GM12891 (cell line): ENCODE measurements at regions not wholly inside any gene's neighbourhood (a gene's known extent, or its start where the extent isn't known, plus 50 kb on each side); places are given as distances from the start of the nearest gene placed in this dataset.

Experiments used
- DNase-seq: peaks from one replicate; pipeline ENCODE4 v3.0.0; 2011; ENCODE audit warnings: low spot score; ENCODE audit not compliant: insufficient read length
- FAIRE-seq: peaks from 2 replicates; lab custom pipeline; 2011; peaks lifted over from hg19 to GRCh38; lab: Jason Lieb, UNC
- PAX5 ChIP-seq: IDR thresholded peaks from 2 replicates; pipeline ENCODE4 v1.6.1; 2011; ENCODE audit warnings: low read length, moderate library complexity, mild to moderate bottlenecking; ENCODE audit not compliant: insufficient read depth, severe bottlenecking
- POLR2A ChIP-seq: IDR thresholded peaks from 2 replicates; pipeline ENCODE4 v1.6.1; 2011; ENCODE audit warnings: low read depth, low read length, control low read depth
- POLR2AphosphoS5 ChIP-seq: IDR thresholded peaks from 2 replicates; pipeline ENCODE4 v1.6.1; 2011; ENCODE audit warnings: low read depth, low read length, control low read depth
- POU2F2 ChIP-seq: IDR thresholded peaks from 2 replicates; pipeline ENCODE4 v1.6.1; 2011; ENCODE audit warnings: low read depth, mild to moderate bottlenecking, control low read depth, low read length, moderate library complexity
- SPI1 ChIP-seq: IDR thresholded peaks from 2 replicates; pipeline ENCODE4 v1.6.1; 2011; ENCODE audit warnings: low read depth, low read length, control low read depth
- TAF1 ChIP-seq: IDR thresholded peaks from 2 replicates; pipeline ENCODE4 v1.6.1; 2011; ENCODE audit warnings: low read depth, low read length, control low read depth

DNA sequence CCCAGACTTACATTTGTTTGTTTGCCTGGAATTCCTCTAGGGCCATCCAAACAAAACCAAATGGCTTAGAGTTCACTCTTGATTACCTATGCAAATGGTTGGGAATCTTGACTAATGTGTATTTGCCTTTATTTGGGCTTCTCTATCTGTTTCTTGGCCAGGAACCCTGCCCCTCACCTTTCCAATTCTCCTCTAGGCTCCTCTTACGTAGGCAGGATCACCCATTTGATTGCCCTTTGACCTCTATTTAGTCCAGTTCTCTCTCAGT, 123.0 kb upstream of the DYRK2 start:
- no peak for DNase-seq
- peak; percentile 23 for FAIRE-seq
- TF ChIP-seq POLR2AphosphoS5 (no peak), POU2F2 (no peak), SPI1 (no peak), POLR2A (no peak), TAF1 (no peak), PAX5 (no peak)

DNA sequence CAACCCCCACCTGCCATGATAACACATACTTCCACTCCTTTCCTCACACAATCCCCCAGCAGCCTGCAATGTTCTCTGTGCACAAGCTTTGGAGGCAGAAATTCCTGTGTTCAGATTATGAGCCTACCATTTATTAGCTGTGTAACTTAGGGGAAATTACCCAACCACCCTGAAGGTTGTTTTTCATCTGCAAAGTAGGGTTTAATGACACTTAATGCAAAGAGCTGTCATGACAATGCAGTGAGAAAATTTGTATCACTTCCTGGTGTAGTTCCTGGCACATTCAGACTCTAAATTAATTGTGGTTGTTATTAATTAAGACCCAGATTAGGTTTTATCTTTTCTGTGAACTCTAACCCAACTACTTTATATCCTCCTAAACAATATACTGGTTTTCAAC, 122.4 kb upstream of the DYRK2 start:
- FAIRE-seq (no peak), DNase-seq (no peak)
- TF ChIP-seq POLR2AphosphoS5: no peak
- no peak for TF ChIP-seq POU2F2
- no peak for TF ChIP-seq POLR2A
- TF ChIP-seq TAF1: no peak
- TF ChIP-seq PAX5: no peak
- TF ChIP-seq SPI1: no peak

DNA sequence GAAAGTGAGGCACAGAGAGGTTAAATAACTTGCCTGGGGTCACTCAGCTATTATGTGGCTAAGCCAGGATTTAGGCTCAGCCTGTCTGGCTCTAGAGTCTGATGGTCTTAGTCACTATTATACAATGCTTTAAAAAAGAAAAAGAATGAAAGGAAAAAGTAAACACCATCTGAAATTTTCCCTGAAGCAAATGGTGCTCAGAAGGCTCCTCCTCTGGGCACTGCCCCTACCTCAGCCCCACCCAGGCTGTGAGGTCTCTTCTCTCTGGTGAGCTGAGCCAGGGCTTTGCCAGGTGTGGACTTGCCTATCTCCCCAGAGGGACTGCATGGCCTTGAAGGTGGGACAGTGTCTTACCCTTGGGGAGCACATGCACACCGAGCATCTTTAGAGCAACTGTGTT, 117.5 kb upstream of the DYRK2 start:
- FAIRE-seq (no peak), DNase-seq (no peak)
- TF ChIP-seq POU2F2 (no peak), PAX5 (no peak), SPI1 (no peak), POLR2AphosphoS5 (no peak), POLR2A (no peak)

DNA sequence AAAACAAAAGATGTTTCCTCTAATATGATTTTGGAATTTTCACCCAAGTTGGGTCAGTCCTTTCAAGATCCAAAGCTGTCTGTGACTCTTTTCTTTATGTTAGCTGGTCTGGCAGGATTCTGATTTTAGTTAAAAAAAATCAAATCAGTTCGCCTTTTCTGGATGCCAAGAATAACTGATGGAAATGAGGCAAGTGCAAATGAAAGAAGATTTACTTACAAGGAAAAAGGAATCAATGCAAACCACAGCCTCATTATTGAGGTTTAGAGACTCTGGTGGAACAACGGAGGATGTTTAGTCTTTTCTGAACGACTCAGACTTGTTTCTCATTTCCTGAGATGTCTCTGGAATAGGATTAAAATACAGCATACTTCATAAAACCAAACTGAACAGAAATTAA, 117.0 kb upstream of the DYRK2 start:
- no peak for DNase-seq
- no peak for TF ChIP-seq POLR2AphosphoS5
- no peak for TF ChIP-seq SPI1
- TF ChIP-seq POU2F2: no peak
- FAIRE-seq: no peak

DNA sequence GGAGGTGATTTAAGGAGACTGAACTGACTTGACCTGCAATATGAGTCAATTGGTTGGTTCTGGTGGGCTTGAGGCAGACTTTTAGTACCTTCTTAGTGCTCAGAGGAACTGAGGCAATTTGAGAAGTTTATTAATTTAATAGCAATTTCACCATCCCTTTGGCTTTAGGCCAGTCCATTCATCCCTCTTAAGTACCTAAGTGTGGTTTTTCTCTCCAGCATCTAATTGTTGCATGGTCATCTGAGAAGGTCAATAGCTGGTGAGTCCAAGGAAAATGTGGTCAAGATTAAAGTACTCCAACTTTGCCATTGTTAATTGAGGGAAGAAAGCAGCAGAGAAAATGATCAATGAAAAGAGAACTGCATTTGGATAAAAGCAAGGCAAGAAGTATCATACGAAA, 115.4 kb upstream of the DYRK2 start:
- FAIRE-seq (no peak), DNase-seq (no peak)
- TF ChIP-seq TAF1 (no peak), SPI1 (no peak)

DNA sequence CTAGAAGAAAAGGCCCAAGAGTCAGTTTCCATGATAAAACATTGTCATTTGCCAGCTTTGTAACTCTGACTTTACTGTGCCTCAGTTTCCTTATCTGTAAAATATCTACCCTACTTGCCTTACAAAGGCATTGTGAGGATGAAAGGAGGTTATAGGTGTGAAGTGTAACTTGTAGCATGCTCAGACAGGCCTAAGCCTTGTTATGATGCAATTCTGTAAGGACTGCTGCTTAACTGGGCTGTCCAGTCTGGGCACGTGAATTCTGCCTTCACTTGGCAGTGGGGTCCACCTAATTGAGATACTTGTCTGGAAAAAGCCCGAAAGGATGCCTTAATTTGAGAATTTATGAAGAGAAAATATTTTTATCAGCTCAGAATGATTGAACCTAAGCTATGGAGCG, 114.5 kb upstream of the DYRK2 start:
- no peak for TF ChIP-seq PAX5
- no peak for TF ChIP-seq TAF1
- TF ChIP-seq POLR2AphosphoS5: no peak
- FAIRE-seq: no peak
- DNase-seq: no peak

DNA sequence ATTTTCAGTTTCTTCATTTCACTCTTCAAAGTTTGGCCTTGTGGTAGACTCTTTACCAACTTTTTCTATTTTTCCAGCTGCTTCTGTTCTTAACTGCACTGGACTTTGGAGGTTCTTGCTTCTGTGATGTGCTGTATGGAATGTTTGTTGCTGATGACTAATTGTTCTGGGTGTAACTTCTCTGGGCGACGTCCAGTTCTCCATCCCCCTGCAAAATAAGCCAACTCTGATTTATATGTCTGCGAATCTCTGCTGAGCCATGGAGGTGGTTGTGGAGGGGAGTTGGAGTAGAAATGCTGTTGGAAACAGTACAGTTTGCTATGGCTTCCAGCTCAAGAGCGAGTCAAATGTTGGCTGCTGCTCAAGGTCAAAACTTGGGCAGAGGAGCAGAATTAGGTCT, 113.9 kb upstream of the DYRK2 start:
- DNase-seq (no peak), FAIRE-seq (no peak)
- no peak for TF ChIP-seq POLR2A
- TF ChIP-seq POLR2AphosphoS5: no peak
- no peak for TF ChIP-seq PAX5
- TF ChIP-seq TAF1: no peak
- no peak for TF ChIP-seq POU2F2
- no peak for TF ChIP-seq SPI1

DNA sequence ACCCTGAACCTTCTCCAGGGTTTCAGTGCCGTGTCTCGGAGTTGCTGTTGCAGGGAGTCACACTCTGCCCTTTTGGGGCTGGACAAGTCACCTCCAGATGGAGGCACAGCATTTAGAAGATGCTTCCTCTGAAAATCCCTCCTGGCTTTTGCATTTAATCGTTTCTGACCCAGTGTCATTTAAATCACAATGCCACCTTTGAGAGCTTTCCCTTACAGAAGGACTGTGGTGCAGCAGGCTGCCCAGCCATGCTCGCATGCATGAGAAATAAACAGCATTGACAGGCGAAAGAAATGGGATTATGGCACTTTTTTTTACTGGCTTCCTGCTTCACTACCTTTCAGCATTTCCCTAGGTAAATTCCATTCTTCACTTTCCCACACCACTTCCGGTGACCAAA, 113.4 kb upstream of the DYRK2 start:
- FAIRE-seq (no peak), DNase-seq (no peak)
- TF ChIP-seq POLR2A (no peak), POLR2AphosphoS5 (no peak), PAX5 (no peak), TAF1 (no peak), POU2F2 (no peak), SPI1 (no peak)

DNA sequence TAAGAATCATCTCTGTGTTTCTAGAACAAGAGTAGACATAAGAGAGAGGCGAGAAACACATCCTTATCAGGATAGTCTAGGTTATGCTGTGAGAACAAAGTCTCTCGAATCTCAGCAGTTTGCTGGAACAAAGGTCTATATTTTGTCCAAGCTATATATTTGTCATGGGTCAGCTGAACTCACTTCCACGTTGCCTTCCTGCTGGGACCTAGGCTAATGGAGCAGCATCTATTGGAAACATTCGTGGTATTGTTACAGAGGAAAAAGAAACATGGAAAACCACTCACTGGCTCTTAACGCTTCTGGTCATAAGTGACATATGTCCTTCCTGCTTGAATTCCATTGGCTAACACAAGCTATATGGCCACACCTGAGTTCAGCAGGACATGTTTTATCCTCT, 112.6 kb upstream of the DYRK2 start:
- TF ChIP-seq PAX5: no peak
- no peak for TF ChIP-seq SPI1
- TF ChIP-seq POLR2AphosphoS5: no peak
- no peak for TF ChIP-seq POLR2A
- TF ChIP-seq TAF1: no peak
- TF ChIP-seq POU2F2: no peak
- no peak for FAIRE-seq
- DNase-seq: no peak

DNA sequence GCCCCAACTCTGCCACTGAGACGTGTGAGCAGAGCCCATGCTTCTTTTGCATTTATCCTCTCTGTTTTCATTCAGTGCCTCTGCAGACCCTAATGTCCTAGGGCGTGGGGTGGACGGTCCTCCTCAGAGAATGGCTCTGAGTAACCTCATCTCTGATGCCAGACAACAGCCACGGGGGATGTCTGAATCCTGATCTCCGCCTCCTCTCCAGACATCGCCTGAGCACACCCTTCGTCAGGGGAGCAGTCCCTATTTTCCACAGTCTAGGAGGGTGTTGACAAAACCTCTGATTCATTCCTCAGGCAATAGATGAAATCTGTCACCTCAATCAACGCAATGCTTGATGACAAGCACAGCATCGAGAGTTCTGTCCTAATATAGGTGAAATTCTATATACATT, 109.2 kb upstream of the DYRK2 start:
- no peak for FAIRE-seq
- TF ChIP-seq POLR2AphosphoS5: no peak
- TF ChIP-seq SPI1: no peak
- TF ChIP-seq PAX5: no peak
- no peak for TF ChIP-seq POU2F2
- TF ChIP-seq TAF1: no peak
- TF ChIP-seq POLR2A: no peak
- no peak for DNase-seq

DNA sequence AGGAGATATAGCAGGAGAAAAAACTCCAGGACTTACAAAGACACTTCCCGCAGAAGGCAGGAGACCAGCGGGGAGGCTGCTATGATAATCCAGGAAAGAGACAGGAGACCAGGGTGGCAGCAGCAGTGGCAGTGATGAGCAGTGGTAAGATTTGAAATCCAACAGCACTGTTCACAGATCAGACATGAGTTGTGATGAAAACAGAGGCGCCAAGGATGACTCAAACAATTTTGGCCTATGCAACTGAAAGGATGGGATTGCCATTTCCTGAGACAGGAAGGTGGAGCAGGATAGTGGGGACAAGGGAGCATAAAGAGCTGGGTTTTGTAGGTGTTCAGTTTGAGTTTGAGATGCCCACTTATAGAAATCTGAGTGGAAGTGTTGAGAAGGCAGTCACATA, 108.6 kb upstream of the DYRK2 start:
- DNase-seq (no peak), FAIRE-seq (no peak)
- TF ChIP-seq TAF1 (no peak), SPI1 (no peak), POLR2AphosphoS5 (no peak)
